GM06990 (cell line): ENCODE measurements at regions not wholly inside any gene's neighbourhood (a gene's known extent, or its start where the extent isn't known, plus 50 kb on each side); places are given as distances from the start of the nearest gene placed in this dataset.

Experiments
- DNase-seq: peaks from one replicate; pipeline ENCODE4 v3.0.0-alpha.2; 2011; ENCODE audit not compliant: insufficient read length; ENCODE audit errors: extremely low read depth
- H3K27me3 ChIP-seq: replicated peaks from 2 replicates; pipeline ENCODE4 v1.6.0; 2011; ENCODE audit warnings: low read length; ENCODE audit not compliant: control insufficient read depth, insufficient read depth
- H3K36me3 ChIP-seq: 2 replicates; pipeline ENCODE4 v1.5.1; 2011; ENCODE audit warnings: low read length; ENCODE audit not compliant: control insufficient read depth, insufficient read depth
- H3K4me3 ChIP-seq: replicated peaks from 2 replicates; pipeline ENCODE4 v1.5.1; 2011; ENCODE audit warnings: low read depth, mild to moderate bottlenecking, control low read depth, low read length
- TF ChIP-seq, protein P1 (sequence below): IDR thresholded peaks from 2 replicates; pipeline ENCODE4 v1.5.1; 2011; ENCODE audit warnings: low read length, control low read depth, mild to moderate bottlenecking, inconsistent platforms; ENCODE audit not compliant: insufficient read depth, poor library complexity, severe bottlenecking

DNA sequence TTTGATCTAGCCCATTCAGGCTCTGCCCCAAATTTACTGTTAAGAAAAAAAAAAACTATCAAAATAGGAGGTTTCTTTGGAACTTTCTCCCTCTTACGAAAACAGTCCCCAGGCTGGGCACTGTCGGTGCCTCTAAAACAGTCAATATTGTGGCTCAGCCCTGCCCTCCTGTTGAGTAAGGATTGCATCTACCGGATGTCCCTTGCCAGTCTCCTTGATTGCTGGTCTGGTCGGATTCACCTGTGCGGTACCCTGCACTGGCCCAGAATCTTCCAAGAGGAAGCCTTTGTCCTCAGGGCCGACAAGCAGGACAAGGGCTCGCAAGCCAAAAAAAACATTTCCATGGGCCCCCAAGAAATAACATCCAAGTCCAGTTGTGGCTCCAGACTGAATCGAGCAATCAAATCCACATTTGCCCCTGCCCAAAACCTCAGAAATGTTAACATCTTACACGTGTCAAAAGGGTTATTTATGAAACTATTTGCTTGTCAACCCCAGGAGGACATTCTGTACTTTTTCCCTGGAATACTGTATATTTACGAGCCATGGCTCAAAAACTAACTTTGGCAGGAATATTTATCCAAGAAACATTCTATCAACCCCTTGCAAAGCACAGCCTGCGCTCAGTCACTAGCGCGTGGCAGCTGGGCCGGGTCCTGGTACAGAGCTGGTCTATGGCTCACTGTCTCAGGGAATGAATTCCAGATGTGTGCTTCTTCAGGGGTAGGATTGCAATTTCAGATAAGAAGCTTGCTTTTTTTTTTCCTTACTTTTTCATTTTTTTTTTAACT is 129.2 kb upstream of the ADRA1B start:
- TF ChIP-seq, protein P1, sequence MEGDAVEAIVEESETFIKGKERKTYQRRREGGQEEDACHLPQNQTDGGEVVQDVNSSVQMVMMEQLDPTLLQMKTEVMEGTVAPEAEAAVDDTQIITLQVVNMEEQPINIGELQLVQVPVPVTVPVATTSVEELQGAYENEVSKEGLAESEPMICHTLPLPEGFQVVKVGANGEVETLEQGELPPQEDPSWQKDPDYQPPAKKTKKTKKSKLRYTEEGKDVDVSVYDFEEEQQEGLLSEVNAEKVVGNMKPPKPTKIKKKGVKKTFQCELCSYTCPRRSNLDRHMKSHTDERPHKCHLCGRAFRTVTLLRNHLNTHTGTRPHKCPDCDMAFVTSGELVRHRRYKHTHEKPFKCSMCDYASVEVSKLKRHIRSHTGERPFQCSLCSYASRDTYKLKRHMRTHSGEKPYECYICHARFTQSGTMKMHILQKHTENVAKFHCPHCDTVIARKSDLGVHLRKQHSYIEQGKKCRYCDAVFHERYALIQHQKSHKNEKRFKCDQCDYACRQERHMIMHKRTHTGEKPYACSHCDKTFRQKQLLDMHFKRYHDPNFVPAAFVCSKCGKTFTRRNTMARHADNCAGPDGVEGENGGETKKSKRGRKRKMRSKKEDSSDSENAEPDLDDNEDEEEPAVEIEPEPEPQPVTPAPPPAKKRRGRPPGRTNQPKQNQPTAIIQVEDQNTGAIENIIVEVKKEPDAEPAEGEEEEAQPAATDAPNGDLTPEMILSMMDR = no peak
- no peak for DNase-seq
- H3K27me3 ChIP-seq = no peaks in the 10 kb centered on the region; the same call in none of the 2 replicates
- H3K4me3 ChIP-seq = no peak overlapping the region
- no peaks in the 10 kb centered on the region for H3K36me3 ChIP-seq

GRCh38 chr5:159787837-159788236 is 128.4 kb upstream of the ADRA1B start:
- Histone ChIP-seq H3K36me3 (no peaks in the 10 kb centered on the region), H3K27me3 (no peaks in the 10 kb centered on the region; the same call in none of the 2 replicates), H3K4me3 (no peak overlapping the region)
- DNase-seq = no peak
- TF ChIP-seq, protein P1 = no peak

DNA sequence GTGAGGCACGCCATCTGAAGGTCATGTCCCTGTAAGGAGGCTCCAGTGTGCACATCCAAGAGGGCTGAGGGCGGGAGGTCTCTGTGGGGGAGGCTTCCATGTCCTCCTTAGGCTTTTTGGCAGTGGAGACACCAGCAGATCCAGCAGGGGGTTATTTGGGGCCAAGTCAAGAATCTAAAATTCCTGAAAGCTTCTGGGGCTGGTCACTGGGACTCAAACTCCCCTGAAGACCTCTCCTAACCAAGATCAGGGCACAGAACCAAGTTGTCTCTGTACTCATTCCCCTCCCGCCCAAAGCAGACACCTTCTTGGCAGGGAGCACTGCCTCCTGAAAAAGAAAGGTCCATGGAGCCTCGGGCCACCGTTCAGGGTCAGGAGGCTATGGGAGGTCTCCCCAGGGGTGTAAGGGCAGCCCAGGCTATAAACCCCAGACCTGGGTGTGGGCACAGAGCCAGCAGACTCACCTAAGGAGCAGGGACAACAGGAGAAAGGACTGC is 127.4 kb upstream of the ADRA1B start:
- Histone ChIP-seq H3K27me3 (no peaks in the 10 kb centered on the region; the same call in none of the 2 replicates), H3K4me3 (no peak overlapping the region), H3K36me3 (no peaks in the 10 kb centered on the region)
- TF ChIP-seq, protein P1 = no peak
- no peak for DNase-seq

DNA sequence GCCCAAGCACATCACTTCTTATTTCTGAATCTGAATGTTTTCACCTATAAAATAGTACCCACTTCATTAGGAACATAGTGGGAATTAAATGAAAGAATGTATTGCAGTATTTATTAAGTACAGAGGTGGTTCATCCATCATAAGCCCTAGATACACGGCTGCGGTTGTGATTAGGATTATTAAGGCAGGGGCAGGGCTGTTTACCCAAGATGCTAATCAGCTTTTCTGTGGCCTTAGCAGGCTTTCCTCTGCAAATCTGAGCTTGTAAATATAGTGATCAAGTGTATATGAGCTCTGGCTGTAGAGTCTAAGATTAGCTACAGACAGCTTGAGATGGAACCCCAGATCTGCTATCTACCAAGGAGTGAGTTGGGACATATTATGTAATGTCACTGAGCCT is 124.1 kb upstream of the ADRA1B start:
- no peak for DNase-seq
- Histone ChIP-seq H3K27me3 (no peaks in the 10 kb centered on the region; the same call in 1 of the 2 replicates), H3K4me3 (no peak overlapping the region), H3K36me3 (no peaks in the 10 kb centered on the region)
- TF ChIP-seq, protein P1 = no peak

DNA sequence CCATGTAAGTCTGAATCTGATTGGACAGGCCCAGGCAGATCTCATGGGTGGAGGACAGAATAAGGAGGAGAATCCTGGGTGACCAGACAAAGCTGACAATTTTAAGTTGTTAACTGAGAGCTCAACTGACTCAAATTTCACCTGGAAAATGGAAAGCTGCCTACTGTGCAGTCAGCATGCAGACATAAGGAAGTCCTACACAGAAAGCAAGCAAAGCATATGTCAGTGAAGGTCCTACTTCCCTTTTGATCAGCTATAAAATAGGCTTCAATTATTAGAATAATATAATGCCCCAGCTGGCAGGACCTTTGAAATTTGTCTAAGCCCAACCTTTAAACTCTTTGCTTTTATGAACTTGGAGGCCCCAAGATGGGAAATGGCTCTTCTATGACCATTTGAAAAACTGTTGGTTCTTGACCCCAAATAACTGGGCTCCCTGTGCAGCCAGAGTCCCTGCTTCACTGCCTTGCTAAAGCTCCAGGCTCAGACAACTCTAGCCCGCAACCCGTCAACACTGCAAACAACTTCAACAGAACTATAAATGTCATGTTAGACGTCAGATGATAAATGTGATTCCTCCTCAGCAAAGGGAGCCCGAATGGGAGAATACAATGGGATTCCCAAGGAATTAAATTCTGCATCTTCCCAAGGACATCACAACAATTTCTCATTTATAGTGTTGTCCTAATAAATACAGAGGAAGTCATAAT is 118.9 kb upstream of the ADRA1B start:
- DNase-seq = no peak
- no peaks in the 10 kb centered on the region for H3K27me3 ChIP-seq

More for the DNA sequence above, 118.9 kb upstream of the ADRA1B start:
- Histone ChIP-seq H3K4me3 (no peak overlapping the region), H3K36me3 (no peaks in the 10 kb centered on the region)
- TF ChIP-seq, protein P1 = no peak
